RWPE1 (cell line): ENCODE measurements at regions not wholly inside any gene's neighbourhood (a gene's known extent, or its start where the extent isn't known, plus 50 kb on each side); places are given as distances from the start of the nearest gene placed in this dataset.

Experiments
- CTCF ChIA-PET: fragments of 350-600 bp; sonication (Branson Sonifier 250); formaldehyde crosslinking; extraction: SDS; loops from one replicate; lab custom pipeline; 2021; lab: Yijun Ruan, JAX
- POLR2A ChIA-PET: fragments of 400-600 bp; formaldehyde crosslinking; extraction: SDS; loops from one replicate; lab custom pipeline; 2020; ENCODE audit warnings: antibody characterized with exemption; ENCODE audit not compliant: low non-redundant PET; lab: Yijun Ruan, JAX
- DNase-seq: peaks from one replicate; pipeline ENCODE4 v3.0.0; 2012; ENCODE audit warnings: low spot score
- H3K27ac ChIP-seq: fragments of 450-650 bp; 2 replicates; pipeline ENCODE4 v1.5.1; 2017
- CTCF ChIP-seq: fragments of 450-650 bp; conservative IDR thresholded peaks from 2 replicates; pipeline ENCODE4 v1.5.1; 2017; ENCODE audit warnings: low read depth, mild to moderate bottlenecking

DNA sequence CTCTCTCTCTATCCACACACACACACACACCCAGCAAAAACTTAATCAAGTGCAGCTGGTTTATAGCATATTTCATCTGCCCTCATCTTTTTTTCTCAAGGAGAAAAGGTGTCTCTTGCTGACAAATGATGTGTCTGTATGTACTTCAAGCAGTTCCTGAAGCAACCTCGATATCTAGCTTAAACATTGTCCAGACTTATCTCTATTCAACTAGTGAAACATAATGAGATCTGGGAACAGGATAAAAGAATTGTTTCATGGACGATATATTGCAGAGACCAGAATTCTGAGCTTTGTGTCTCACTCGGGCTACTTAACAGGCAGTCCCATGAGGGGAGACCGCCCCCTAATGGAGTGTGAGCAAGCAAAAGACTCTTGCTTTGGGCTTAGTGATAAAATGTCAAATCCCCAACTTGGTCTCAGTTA is 929.2 kb upstream of the SOX11 start:
- TF ChIP-seq CTCF: no peak
- ChIA-PET POLR2A (no interaction called here), CTCF (interaction anchor here (0.6 kb wide), 1 partner anchor 357 kb away, joined by 4 read pairs; no protein-coding TSS in a partner anchor)
- no peak for DNase-seq
- H3K27ac ChIP-seq: no peak overlapping the region

DNA sequence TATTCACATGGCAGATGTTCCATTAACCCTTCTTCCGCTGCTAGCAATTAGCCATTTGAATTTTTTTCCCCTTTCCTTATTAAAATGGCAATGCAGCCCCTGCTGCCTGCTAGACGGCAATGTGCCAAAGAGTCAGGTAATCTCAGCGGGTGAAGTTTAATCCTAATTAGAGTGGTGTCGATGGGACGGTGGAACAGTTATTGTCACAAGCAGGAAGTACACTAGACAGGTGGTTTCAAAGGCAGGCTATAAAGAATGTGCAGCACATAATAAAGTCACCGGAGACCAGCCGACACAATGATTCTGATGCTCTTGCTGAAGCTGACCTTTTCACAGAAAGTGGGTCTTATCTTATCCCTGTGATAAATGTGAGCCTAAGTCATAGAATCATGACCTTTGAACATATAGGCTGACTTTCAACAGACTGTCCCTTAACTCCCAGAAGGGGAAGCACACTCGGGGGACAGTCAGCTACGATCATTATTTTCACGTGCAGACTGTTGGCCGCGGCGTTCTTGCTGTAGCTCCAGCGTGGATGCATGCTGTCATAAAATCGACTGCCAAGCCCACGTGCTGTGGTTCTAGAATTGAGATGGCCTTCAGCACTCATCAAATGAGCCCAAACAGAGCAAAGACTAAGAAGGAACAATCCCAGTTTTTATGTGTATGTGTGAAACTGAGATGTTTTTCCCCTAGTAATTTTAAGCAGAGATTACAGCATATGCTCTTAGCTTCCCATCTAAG is 926.2 kb upstream of the SOX11 start:
- ChIA-PET CTCF (no interaction called here), POLR2A (no interaction called here)
- TF ChIP-seq CTCF: no peak
- H3K27ac ChIP-seq: no peak overlapping the region
- DNase-seq: no peak

- CTCF ChIA-PET: no interaction called here
- POLR2A ChIA-PET: no interaction called here
- no peak overlapping the region for H3K27ac ChIP-seq
- no peak for DNase-seq
- no peak for TF ChIP-seq CTCF
These were observed 916.5 kb upstream of the SOX11 start for GRCh38 chr2:4775668-4776067.

DNA sequence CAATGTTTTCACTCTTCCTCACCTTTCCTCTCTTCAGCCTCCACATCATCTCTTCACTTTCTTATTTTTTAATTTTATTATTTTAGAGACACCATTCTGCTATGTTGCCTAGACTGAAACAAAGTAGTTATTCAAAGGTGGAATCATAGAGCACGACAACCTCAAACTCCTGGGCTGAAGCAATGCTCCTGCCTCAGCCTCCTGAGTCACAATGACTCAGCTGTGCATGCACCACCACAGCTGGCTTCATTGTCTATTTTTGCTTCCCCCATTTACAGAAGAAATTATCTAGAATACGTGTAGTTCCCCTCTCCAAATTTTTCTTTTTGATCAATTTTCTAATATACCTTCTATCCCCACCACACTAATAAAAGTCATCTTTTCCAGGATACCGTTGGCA is 911.5 kb upstream of the SOX11 start:
- POLR2A ChIA-PET: no interaction called here
- CTCF ChIA-PET: no interaction called here
- DNase-seq: no peak
- no peak for TF ChIP-seq CTCF
- no peak overlapping the region for H3K27ac ChIP-seq

DNA sequence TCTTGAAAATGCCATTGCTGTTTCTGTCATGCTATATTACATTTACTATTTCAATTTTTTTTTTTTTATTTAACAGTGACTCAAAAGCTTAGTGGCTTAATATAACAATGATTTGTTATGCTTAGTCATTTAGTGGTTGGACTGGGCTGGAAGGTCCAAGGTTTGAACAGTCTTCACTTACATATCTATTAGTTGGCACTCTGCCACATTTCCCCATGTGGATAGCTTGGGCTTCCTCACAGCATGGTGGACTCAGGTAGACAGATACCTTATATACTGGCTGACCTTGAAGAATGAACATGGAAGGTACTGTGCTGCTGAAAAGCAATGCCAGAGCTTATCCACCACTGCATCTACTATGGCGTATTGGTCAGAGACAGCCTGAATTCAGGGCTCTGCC is 909.5 kb upstream of the SOX11 start:
- POLR2A ChIA-PET: no interaction called here
- no peak for DNase-seq
- TF ChIP-seq CTCF: no peak
- no peak overlapping the region for H3K27ac ChIP-seq
- CTCF ChIA-PET: interaction anchor here (0.6 kb wide), 1 partner anchor 38 kb away, joined by 3 read pairs; no protein-coding TSS in a partner anchor

DNA sequence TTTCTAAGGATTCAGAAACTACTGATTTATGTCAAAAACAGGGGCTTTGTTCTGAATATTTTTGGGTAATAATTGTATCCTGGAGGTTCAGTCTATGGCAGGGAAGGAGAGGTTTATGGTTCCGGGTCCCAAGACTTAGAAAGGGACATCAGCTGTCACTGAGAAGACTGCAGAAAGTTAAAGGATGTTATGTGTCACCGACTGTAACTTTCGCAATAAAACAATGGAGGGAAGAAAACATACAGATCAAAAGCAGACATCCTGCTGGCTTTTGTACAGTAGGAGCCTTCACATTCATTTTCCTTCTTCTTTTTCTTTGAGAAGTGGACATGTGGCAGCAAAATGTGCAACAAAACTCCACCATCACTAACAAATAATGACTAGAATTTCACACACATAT is 900.7 kb upstream of the SOX11 start:
- DNase-seq: no peak
- ChIA-PET POLR2A (no interaction called here), CTCF (no interaction called here)
- TF ChIP-seq CTCF: no peak
- H3K27ac ChIP-seq: no peak overlapping the region
